Peyer's patch (tissue), 4 donors: ENCODE measurements at regions not wholly inside any gene's neighbourhood (a gene's known extent, or its start where the extent isn't known, plus 50 kb on each side); places are given as distances from the start of the nearest gene placed in this dataset.

Source experiments
- POLR2A ChIP-seq, 2 donors: fragments of 450-650 bp; IDR thresholded peaks; one replicate each; pipeline ENCODE4 v1.5.1; 2017; ENCODE audit warnings: antibody characterized with exemption in 2 of 2, mild to moderate bottlenecking in 2 of 2, moderate library complexity in 2 of 2
- TF ChIP-seq, protein P1 (sequence below), 6 experiments: fragments of 450-650 bp in 4 of 6; fragments of 200-600 bp in 2 of 6; sonication (generic) in 1 of 6; IDR thresholded peaks; one replicate each; pipeline ENCODE4 v1.5.1; 2017 to 2019; ENCODE audit warnings: antibody characterized with exemption in 6 of 6, mild to moderate bottlenecking in 3 of 6, moderate library complexity in 1 of 6

DNA sequence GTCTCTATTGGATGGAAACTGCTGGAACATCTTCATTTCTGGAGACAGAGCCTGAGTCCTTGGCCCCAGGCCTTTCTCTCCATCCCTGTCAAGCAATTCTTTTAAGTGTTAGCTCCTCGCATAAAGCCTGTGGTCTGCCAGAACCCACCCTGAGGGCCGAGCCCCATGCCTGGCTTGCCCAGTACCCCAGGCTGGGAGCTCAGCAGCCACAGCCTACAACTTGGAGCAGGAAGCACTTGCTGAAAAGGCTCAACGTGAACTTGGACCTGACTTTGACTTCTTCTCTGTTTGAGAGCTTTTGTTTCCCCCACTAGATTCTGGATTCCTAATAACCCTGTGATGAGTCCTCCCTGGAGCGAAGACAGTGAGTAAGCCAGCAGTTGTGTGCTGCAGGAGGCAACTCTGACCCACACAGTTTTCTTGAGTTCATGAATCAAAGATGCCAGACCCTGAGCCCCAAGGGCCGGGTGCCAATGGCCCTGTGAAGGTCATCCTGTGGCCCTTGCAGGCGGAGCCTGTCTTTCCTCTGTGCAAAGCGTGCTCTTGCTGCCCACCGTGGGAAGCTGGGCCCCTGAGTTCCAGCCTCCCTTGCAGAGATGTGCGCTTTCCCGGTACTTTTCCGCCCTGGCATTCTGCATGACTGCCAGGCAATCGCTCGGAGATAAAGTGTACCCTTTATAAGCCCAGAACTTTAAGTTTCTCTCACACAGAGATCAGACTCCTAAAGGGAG, 64.3 kb upstream of the RUFY1 start:
- TF ChIP-seq, protein P1, sequence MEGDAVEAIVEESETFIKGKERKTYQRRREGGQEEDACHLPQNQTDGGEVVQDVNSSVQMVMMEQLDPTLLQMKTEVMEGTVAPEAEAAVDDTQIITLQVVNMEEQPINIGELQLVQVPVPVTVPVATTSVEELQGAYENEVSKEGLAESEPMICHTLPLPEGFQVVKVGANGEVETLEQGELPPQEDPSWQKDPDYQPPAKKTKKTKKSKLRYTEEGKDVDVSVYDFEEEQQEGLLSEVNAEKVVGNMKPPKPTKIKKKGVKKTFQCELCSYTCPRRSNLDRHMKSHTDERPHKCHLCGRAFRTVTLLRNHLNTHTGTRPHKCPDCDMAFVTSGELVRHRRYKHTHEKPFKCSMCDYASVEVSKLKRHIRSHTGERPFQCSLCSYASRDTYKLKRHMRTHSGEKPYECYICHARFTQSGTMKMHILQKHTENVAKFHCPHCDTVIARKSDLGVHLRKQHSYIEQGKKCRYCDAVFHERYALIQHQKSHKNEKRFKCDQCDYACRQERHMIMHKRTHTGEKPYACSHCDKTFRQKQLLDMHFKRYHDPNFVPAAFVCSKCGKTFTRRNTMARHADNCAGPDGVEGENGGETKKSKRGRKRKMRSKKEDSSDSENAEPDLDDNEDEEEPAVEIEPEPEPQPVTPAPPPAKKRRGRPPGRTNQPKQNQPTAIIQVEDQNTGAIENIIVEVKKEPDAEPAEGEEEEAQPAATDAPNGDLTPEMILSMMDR (IDR thresholded peaks at IDR 0.05): no peak
- no peak for TF ChIP-seq POLR2A (IDR thresholded peaks at IDR 0.05)
